ENCODE measurements at regions not wholly inside any gene's neighbourhood (a gene's known extent, or its start where the extent isn't known, plus 50 kb on each side); places are given as distances from the start of the nearest gene placed in this dataset.

DNA sequence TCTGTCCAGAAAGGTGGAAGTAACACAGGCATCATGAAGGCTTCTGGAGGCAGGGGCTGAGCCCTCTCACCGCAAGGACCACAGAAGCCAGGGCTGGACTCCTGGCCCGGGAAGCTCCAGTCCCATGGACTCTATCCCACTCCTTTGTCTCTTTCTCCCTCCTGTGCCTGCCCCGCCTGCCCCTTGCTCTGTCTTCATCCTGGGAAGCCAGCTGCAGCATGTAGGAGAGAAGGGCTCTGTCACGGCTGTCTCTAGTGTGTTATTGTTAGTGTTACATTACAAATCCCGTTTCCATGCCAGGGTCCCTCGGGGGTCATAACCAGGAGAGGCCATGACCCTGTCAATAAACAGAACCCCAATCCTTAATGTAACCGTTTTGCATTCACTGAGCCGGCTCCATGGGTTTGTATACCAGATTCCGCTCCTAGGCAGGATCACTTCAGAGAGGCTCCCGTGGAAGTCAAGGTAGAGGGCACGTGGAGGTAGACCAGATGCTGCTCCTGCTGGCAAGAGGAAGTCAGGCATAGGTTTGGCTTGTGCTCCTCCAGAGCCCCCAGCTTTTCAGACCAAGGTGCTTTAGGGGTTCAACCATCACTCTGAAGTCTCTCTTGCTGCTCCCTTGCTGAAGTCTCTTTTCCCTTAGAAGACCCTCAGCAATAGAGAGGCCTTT, 293.2 kb downstream of the ETS1 start:
- Histone ChIP-seq H3K27ac (ENCODE audit: low read depth, low read length) (no peak overlapping the region), H3K9ac (ENCODE audit: low read length) (no peak overlapping the region), H3K27me3 (ENCODE audit: insufficient read depth, low read length) (no peaks in the 10 kb centered on the region), H3K79me2 (ENCODE audit: insufficient read depth, low read length) (no peaks in the 10 kb centered on the region), H2AFZ (ENCODE audit: low read depth, low read length) (no peak overlapping the region), H3K4me1 (ENCODE audit: insufficient read depth, low read length) (peaks cover 16% of the 10 kb centered on the region), H3K36me3 (ENCODE audit: insufficient read depth, low read length) (no peaks in the 10 kb centered on the region), H3K9me3 (ENCODE audit: insufficient read depth, low read depth, low read length) (no peaks in the 10 kb centered on the region), H4K20me1 (ENCODE audit: insufficient read depth, low read length) (no peaks in the 10 kb centered on the region), H3K4me2 (ENCODE audit: low read length) (peak overlapping the region; percentile 14), H3K4me3 (ENCODE audit: insufficient read depth, low read depth, low read length) (no peak overlapping the region)
- FAIRE-seq (no peak), DNase-seq (ENCODE audit: low read depth) (no peak)
- Mint-ChIP-seq H3K4me1 (ENCODE audit: low read depth, unreplicated experiment) (peaks cover 37% of the 10 kb centered on the region), H3K27ac (ENCODE audit: unreplicated experiment) (no peak overlapping the region), H3K27me3 (ENCODE audit: low read depth, unreplicated experiment) (peaks cover 1% of the 10 kb centered on the region), H3K4me3 (ENCODE audit: unreplicated experiment) (no peak overlapping the region), H3K9me3 (ENCODE audit: unreplicated experiment) (no peaks in the 10 kb centered on the region), H3K36me3 (ENCODE audit: low read depth, unreplicated experiment) (peaks cover 1% of the 10 kb centered on the region)
- no peak for TF ChIP-seq EZH2 (IDR thresholded peaks at IDR 0.05; ENCODE audit: insufficient read depth, low read length)
- TF ChIP-seq, protein P1, sequence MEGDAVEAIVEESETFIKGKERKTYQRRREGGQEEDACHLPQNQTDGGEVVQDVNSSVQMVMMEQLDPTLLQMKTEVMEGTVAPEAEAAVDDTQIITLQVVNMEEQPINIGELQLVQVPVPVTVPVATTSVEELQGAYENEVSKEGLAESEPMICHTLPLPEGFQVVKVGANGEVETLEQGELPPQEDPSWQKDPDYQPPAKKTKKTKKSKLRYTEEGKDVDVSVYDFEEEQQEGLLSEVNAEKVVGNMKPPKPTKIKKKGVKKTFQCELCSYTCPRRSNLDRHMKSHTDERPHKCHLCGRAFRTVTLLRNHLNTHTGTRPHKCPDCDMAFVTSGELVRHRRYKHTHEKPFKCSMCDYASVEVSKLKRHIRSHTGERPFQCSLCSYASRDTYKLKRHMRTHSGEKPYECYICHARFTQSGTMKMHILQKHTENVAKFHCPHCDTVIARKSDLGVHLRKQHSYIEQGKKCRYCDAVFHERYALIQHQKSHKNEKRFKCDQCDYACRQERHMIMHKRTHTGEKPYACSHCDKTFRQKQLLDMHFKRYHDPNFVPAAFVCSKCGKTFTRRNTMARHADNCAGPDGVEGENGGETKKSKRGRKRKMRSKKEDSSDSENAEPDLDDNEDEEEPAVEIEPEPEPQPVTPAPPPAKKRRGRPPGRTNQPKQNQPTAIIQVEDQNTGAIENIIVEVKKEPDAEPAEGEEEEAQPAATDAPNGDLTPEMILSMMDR (IDR thresholded peaks at IDR 0.05; ENCODE audit: insufficient read depth, low read depth, low read length) = no peak

DNA sequence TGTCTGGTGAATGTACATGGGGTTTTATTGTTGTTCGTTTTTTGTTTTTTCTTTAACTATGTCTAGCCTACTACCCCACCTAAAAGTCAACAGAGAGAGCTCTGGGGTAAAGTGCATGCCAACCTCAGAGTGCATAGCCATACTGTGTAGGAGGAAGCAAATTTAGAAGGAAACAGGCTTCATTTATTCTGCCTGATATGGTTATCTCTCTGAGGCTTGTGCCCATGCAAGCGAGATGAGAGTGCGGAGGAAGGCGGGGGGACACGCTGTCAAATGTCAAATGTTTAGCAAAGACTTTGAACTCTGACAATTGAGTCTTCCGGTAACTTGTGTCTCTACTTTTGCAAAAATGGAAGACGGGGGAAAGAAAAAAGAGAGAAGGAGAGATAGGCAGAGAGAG, 295.5 kb downstream of the ETS1 start:
- H3K9me3 Mint-ChIP-seq (ENCODE audit: unreplicated experiment) = no peaks in the 10 kb centered on the region
- H3K4me1 Mint-ChIP-seq (ENCODE audit: low read depth, unreplicated experiment) = peaks cover 31% of the 10 kb centered on the region
- peaks cover 1% of the 10 kb centered on the region for H3K36me3 Mint-ChIP-seq (ENCODE audit: low read depth, unreplicated experiment)
- H3K4me3 Mint-ChIP-seq (ENCODE audit: unreplicated experiment) = no peak overlapping the region
- H3K27me3 Mint-ChIP-seq (ENCODE audit: low read depth, unreplicated experiment) = peaks cover under 1% of the 10 kb centered on the region
- Histone ChIP-seq H3K9ac (ENCODE audit: low read length) (no peak overlapping the region), H3K4me3 (ENCODE audit: insufficient read depth, low read depth, low read length) (no peak overlapping the region), H4K20me1 (ENCODE audit: insufficient read depth, low read length) (no peaks in the 10 kb centered on the region), H3K27ac (ENCODE audit: low read depth, low read length) (no peak overlapping the region), H3K79me2 (ENCODE audit: insufficient read depth, low read length) (no peaks in the 10 kb centered on the region), H3K36me3 (ENCODE audit: insufficient read depth, low read length) (no peaks in the 10 kb centered on the region), H3K9me3 (ENCODE audit: insufficient read depth, low read depth, low read length) (no peaks in the 10 kb centered on the region), H3K4me2 (ENCODE audit: low read length) (no peak overlapping the region), H2AFZ (ENCODE audit: low read depth, low read length) (no peak overlapping the region), H3K4me1 (ENCODE audit: insufficient read depth, low read length) (peaks cover 16% of the 10 kb centered on the region), H3K27me3 (ENCODE audit: insufficient read depth, low read length) (no peaks in the 10 kb centered on the region)
- H3K27ac Mint-ChIP-seq (ENCODE audit: unreplicated experiment) = no peak overlapping the region
- no peak for DNase-seq (ENCODE audit: low read depth)
- no peak for TF ChIP-seq EZH2 (IDR thresholded peaks at IDR 0.05; ENCODE audit: insufficient read depth, low read length)
- TF ChIP-seq, protein P1 (IDR thresholded peaks at IDR 0.05; ENCODE audit: insufficient read depth, low read depth, low read length) = no peak
- no peak for FAIRE-seq

DNA sequence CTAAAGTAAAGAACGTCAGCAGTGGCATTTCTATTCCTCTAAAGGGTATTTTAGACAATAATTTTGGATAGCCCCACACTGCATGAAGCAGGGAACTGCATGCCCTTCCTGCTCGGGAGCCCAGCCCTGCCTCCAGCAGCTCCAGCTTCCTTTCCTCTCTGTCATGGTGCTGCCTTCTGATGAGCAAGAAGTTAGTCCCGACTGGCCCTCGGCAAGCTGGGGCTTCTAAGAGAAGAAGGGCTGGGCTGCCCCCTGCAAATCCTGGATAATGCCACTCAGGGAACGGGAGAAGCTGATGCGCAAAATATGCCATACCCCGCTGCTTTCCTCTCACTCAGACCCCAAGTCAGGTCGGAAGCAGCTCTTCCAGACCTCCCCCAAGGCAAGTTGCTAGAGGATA, 296.4 kb downstream of the ETS1 start:
- no peak for TF ChIP-seq EZH2 (IDR thresholded peaks at IDR 0.05; ENCODE audit: insufficient read depth, low read length)
- TF ChIP-seq, protein P1 (IDR thresholded peaks at IDR 0.05; ENCODE audit: insufficient read depth, low read depth, low read length) = no peak
- FAIRE-seq = no peak

More for the DNA sequence above, 296.4 kb downstream of the ETS1 start:
- Histone ChIP-seq H3K4me2 (ENCODE audit: low read length) (peak overlapping the region; percentile 13), H3K9me3 (ENCODE audit: insufficient read depth, low read depth, low read length) (no peaks in the 10 kb centered on the region), H3K4me1 (ENCODE audit: insufficient read depth, low read length) (peaks cover 16% of the 10 kb centered on the region), H3K4me3 (ENCODE audit: insufficient read depth, low read depth, low read length) (no peak overlapping the region), H4K20me1 (ENCODE audit: insufficient read depth, low read length) (no peaks in the 10 kb centered on the region), H3K27me3 (ENCODE audit: insufficient read depth, low read length) (no peaks in the 10 kb centered on the region), H3K36me3 (ENCODE audit: insufficient read depth, low read length) (no peaks in the 10 kb centered on the region), H3K9ac (ENCODE audit: low read length) (peak overlapping the region; percentile 49), H3K27ac (ENCODE audit: low read depth, low read length) (no peak overlapping the region), H3K79me2 (ENCODE audit: insufficient read depth, low read length) (no peaks in the 10 kb centered on the region), H2AFZ (ENCODE audit: low read depth, low read length) (no peak overlapping the region)
- H3K36me3 Mint-ChIP-seq (ENCODE audit: low read depth, unreplicated experiment) = peaks cover 1% of the 10 kb centered on the region
- H3K27me3 Mint-ChIP-seq (ENCODE audit: low read depth, unreplicated experiment) = no peaks in the 10 kb centered on the region
- no peak for DNase-seq (ENCODE audit: low read depth)
- H3K4me3 Mint-ChIP-seq (ENCODE audit: unreplicated experiment) = no peak overlapping the region
- no peaks in the 10 kb centered on the region for H3K9me3 Mint-ChIP-seq (ENCODE audit: unreplicated experiment)
- H3K4me1 Mint-ChIP-seq (ENCODE audit: low read depth, unreplicated experiment) = peaks cover 31% of the 10 kb centered on the region
- H3K27ac Mint-ChIP-seq (ENCODE audit: unreplicated experiment) = no peak overlapping the region

Data from astrocyte (in vitro differentiated cells and primary cell).